NCI-H2196 treated with DMSO at 0.1 percent for 48 hours (cell line): ENCODE measurements at regions not wholly inside any gene's neighbourhood (a gene's known extent, or its start where the extent isn't known, plus 50 kb on each side); places are given as distances from the start of the nearest gene placed in this dataset.

Experiments used
- DNase-seq: peaks from one replicate; lab custom pipeline; 2025; ENCODE audit not compliant: unreplicated experiment; lab: John Stamatoyannopoulos, UW

GRCh38 chr14:100658181-100658886 lies 68.4 kb upstream of the DLK1 start:
- no peak for DNase-seq

DNA sequence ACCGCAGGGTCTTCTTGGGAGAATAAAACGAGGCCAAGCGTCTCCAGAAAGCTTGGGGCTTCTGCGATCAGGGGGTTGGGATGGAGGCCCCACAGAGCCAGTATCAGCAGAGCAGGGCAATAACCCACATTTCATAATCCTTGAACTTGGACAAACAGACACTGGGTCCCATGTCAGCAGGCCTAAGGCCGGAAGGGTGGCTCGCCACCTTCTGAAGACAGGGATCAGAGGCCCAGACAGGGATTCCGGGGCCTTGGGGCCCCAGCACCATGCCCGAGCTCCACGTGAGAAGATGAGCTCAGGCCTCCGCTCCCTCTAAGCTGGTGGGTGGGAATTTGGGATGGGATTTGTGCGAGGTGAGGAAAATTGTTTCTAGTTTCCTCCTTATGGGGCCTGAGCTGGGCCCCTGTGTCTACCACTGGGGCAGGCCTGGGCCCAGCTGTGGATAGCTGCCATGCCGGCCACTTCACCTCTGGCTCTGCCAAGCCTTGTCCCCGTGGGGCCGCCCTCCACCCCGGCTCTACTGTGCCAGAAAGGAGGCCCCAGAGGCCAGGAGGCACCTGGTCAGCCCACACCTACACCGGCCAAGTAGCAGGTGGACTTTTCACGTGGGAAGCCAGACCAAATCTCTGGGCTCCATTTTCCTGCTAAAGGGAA lies 67.2 kb upstream of the DLK1 start:
- no peak for DNase-seq

DNA sequence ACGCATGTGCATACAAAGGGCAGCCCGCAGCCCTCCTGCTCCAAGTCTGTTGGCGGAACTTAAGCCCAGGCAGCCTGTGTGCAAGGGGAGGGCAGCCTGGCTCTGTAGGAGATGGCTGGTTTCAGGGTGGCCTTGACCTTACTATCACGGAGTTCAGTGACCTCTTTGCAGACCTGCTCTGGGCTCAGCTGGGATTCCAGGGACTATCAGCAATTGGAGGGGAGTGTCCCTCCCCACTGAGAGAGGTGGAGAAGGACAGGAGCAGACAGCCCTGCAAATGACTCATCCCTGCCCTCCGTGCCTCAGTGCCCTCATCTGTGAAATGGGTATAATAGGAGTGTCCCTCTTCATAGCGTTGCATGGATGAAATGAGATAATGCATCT lies 66.2 kb upstream of the DLK1 start:
- no peak for DNase-seq

DNA sequence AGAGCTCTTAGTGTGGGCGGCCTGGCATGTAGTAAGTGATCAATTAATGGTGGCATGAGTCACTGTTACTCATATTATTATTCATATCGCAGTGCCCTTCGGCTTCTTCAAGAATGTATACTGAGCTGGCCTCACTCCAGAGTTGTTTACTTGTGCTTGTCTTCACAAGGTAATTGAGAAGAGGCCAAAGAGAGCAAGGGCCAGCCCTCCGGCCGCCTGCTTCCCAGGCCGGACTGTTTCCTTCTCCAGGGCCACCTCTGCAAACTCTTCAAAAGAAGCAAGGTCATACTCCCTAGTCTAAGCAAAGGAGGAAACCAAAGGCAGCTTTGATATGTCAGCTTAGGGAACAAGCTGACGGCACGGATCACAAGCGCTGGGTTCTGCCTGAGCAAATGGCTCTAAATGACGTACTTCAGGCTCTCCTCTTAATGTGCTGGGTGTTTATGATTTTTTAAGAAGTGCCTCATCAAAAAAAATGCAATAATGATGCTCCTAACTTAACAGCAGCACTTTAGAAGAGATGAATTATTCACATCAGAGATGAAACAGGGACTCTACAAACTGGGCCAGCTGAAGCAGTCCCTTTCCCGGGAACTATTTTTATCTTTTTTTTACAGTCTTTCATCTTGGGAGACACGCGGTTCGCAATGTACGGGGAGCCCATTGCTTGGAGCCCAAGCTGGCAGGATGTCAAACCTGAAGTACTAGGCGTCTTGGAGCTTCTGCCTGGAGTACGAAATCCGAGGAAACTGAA lies 65.6 kb upstream of the DLK1 start:
- no peak for DNase-seq

- no peak for DNase-seq
These were observed 63.6 kb upstream of the DLK1 start for GRCh38 chr14:100662879-100663760.

GRCh38 chr14:100663761-100664052 lies 63.0 kb upstream of the DLK1 start:
- no peak for DNase-seq

- no peak for DNase-seq
These were observed 62.5 kb upstream of the DLK1 start for GRCh38 chr14:100664231-100664630.

- no peak for DNase-seq
These were observed 61.7 kb upstream of the DLK1 start for GRCh38 chr14:100664841-100665510.

DNA sequence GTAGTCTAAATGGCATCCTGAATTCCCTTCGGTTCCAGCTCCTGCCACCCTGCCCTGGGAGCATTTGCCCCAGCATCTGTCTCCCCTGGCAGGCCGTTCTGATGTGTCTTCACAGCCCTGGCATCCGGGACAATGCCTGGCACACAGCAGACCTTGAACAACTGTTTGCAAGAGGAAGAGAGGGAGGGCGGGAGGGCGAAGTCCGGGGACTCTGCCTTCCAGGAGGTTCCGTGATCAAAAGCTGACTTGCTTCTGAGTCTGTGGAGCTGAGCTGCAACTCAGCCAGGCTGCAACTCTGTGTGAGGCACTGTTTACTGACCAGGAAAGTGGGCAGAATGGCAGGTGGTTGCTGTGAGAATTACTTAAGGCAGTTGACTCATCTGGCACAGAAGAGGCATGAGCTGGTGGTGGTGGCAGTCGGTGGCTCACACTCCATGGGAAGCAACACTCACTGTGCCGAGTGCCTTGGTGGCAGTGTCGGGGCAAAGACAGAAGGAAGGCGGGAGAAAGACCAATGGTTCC lies 61.1 kb upstream of the DLK1 start:
- DNase-seq = no peak

- no peak for DNase-seq
These were observed 60.3 kb upstream of the DLK1 start for GRCh38 chr14:100666403-100666802.

GRCh38 chr14:100666851-100667250 lies 59.8 kb upstream of the DLK1 start:
- no peak for DNase-seq

DNA sequence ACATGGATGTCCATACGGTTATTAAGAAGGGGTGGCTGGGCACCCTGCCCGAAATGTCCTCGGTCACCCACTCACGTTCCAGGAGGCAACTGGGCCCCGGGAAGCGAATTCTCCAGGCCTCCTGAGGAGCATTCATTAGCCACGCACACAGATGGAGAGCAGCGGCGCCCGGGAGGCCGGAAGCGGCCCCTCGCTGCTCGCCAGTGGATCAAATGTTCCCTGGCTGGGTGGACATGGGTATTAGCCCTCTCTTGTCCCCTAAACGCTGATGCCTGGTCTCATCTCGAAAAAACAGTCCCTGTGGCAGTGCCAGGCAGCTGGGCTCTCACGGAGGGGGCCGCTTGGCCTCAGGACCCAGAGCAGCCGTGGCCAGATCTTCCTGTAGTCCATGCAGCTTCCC lies 59.0 kb upstream of the DLK1 start:
- DNase-seq = no peak

- DNase-seq = no peak
These were observed 58.3 kb upstream of the DLK1 start for GRCh38 chr14:100668352-100668751.

GRCh38 chr14:100669011-100669412 lies 57.7 kb upstream of the DLK1 start:
- no peak for DNase-seq

DNA sequence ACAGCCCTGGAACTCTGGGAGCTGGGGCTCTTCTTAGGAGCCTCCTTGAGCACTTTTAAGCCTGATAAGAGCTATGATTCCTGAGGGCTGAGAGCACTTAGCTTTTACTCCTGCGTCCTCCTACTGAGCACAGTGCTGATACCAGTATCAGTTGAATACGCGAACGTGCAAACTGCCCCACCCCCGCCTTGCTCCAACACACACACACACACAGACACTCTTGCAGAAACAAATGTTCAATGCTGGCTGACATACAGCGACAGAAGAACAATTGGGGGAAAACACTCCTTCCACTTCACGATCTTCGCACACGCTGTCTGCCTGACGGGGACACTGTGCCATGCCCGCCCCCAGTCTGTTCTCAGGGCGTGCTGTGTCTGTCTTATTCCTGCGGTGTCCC lies 57.2 kb upstream of the DLK1 start:
- DNase-seq = no peak

DNA sequence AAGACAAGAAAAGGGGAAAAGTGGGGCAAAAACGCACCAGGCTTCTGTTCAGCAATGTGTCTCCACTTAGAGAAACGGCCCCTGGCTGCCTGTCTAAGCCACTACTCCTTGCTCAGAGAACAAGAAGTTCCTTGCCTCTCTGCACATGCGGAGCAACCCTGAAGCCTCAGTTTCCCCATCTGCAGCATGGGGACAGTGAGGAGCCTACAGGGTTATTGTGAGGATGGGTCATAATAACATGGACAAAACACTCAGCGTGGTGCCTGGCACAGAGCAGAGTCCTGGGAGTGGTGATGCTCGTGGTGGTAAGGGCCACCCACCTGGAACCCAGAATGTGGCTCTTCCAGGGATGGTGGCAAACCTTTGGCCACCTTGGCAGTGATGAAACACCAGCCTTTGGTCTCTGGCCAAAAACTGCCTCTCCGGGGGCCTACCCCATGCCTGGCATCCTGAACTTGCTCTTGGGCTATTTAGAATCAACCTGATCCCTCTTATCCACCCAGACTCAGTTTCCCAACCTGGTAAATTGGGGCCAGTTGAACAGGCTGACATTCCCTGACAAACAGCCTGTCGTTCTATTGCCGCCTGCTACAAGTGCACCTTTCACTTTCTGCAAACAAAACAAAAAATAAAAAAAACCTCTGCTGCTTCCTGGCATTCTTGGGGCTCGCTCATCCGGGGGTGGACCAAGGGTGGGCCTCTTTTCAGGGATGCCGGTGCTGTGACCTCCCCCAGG lies 56.5 kb upstream of the DLK1 start:
- no peak for DNase-seq

GRCh38 chr14:100670753-100671049 lies 56.0 kb upstream of the DLK1 start:
- no peak for DNase-seq

GRCh38 chr14:100671386-100671901 lies 55.2 kb upstream of the DLK1 start:
- DNase-seq = no peak

DNA sequence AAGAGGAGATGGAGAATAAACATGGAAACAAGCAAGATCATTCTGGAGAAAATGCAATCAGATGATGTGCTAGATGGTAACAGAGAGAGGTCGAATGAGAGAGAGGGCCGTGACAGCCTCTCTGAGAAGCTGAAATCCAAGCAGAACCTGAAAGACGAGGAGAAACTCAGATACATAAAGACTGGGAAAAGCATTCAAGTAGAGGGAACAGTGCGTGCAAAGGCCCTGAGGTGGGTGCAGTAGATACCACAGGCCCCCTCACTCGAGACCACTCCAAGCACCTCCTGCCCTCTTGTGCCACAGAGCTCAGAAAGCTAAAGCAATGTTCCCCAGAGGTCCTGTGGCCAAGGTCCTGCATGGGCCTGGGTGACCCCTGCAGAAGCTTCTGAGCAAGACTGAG lies 54.8 kb upstream of the DLK1 start:
- no peak for DNase-seq
